CD4-positive, alpha-beta T cell (primary cell): ENCODE measurements at regions not wholly inside any gene's neighbourhood (a gene's known extent, or its start where the extent isn't known, plus 50 kb on each side); places are given as distances from the start of the nearest gene placed in this dataset.

Experiments
- ATAC-seq: fragments of 200-7000 bp; cut with Tn5 transposase; one replicate; pipeline ENCODE4 v1.10.0; 2022; ENCODE audit warnings: mild to moderate bottlenecking; ENCODE audit not compliant: poor library complexity
- CTCF ChIA-PET: fragments of 350-600 bp; sonication (Branson Sonifier 250); formaldehyde crosslinking; loops from one replicate; lab custom pipeline; 2021; ENCODE audit warnings: antibody characterized with exemption, inconsistent platforms; lab: Charles Lee
- POLR2A ChIA-PET: fragments of 350-600 bp; sonication (Branson Sonifier 250); formaldehyde crosslinking; loops from one replicate; lab custom pipeline; 2021; ENCODE audit warnings: antibody characterized with exemption, inconsistent platforms; lab: Charles Lee
- DNase-seq, 14 experiments: peaks; one replicate each; pipeline ENCODE4 v3.0.0-alpha.2; 2013 to 2020; ENCODE audit warnings: mixed read lengths in 2 of 14
- H3K27ac ChIP-seq, 2 donors: one replicate each; pipeline versions ENCODE4 v1.5.1 to v1.7.0; 2013; ENCODE audit warnings: low read length in 2 of 2, low read depth in 1 of 2, mild to moderate bottlenecking in 1 of 2
- H3K27me3 ChIP-seq, 2 experiments: 1 replicate in 1 of 2; 2 replicates in 1 of 2; pipeline versions ENCODE4 v1.6.1 to v1.7.0; 2013; ENCODE audit warnings: low read length in 2 of 2, control low read depth in 1 of 2, mild to moderate bottlenecking in 1 of 2, moderate library complexity in 1 of 2; ENCODE audit not compliant: insufficient read depth in 2 of 2, control insufficient read depth in 1 of 2
- H3K36me3 ChIP-seq: one replicate; pipeline ENCODE4 v1.6.1; 2013; ENCODE audit warnings: low read length, control low read depth; ENCODE audit not compliant: insufficient read depth
- H3K4me1 ChIP-seq: one replicate; pipeline ENCODE4 v1.6.1; 2013; ENCODE audit warnings: low read length, control low read depth; ENCODE audit not compliant: insufficient read depth
- H3K4me3 ChIP-seq: one replicate; pipeline ENCODE4 v1.5.1; 2013; ENCODE audit warnings: mild to moderate bottlenecking, low read length, moderate library complexity
- H3K9me3 ChIP-seq, 2 experiments: 1 replicate in 1 of 2; 2 replicates in 1 of 2; pipeline versions ENCODE4 v1.6.1 to v1.7.0; 2013; ENCODE audit warnings: low read length in 2 of 2, mild to moderate bottlenecking in 2 of 2, control low read depth in 1 of 2, moderate library complexity in 1 of 2; ENCODE audit not compliant: control insufficient read depth in 1 of 2, insufficient read depth in 1 of 2
- H3K27ac Mint-ChIP-seq: one replicate; pipeline ENCODE4 v1.8.0; 2020; ENCODE audit warnings: mixed read lengths
- H3K27me3 Mint-ChIP-seq: one replicate; pipeline ENCODE4 v1.8.0; 2021; ENCODE audit warnings: mixed read lengths
- H3K36me3 Mint-ChIP-seq: one replicate; pipeline ENCODE4 v1.8.0; 2021; ENCODE audit warnings: low read depth, mixed read lengths
- H3K4me1 Mint-ChIP-seq: one replicate; pipeline ENCODE4 v1.8.0; 2021; ENCODE audit warnings: low read depth, mixed read lengths
- H3K4me3 Mint-ChIP-seq: one replicate; pipeline ENCODE4 v1.8.0; 2020; ENCODE audit warnings: mild to moderate bottlenecking, mixed read lengths
- H3K9me3 Mint-ChIP-seq: one replicate; pipeline ENCODE4 v1.8.0; 2020; ENCODE audit warnings: mixed read lengths
- intact Hi-C, 2 experiments: fragments of 100-400 bp; cut with DNase I in 1 of 2; cut with micrococcal nuclease in 1 of 2; formaldehyde crosslinking; loops; one replicate each; pipeline versions ENCODE4 v1.15.1 to v1.9.0; 2023 to 2025; cut with DNase I, micrococcal nuclease
- TF ChIP-seq, protein P1 (sequence below): fragments of 200-600 bp; IDR thresholded peaks from one replicate; pipeline ENCODE4 v1.8.0; 2022; ENCODE audit warnings: antibody characterized with exemption, mild to moderate bottlenecking

DNA sequence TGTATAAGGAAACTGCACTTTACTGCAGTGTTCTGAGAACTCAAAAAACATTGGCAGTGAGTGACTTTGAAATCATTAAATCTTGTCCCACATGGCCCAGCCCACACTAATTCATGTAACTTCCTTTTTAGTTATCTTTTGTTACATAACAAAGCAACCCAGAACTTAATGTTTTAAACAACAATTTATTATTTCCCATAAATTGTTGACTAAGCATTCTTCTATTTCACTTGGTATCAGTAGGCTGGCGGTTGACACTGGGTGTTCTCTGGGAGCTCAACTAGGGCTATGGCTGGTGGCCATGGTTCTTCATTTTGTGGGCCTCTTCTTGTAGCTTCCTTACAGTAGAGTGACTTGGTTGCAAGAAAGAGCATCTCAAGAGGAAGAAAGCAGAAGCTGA is 278.4 kb downstream of the RASEF start:
- no peaks in the 10 kb centered on the region for H3K27me3 ChIP-seq
- no peak overlapping the region for H3K27ac ChIP-seq
- Mint-ChIP-seq H3K27ac (no peak overlapping the region), H3K36me3 (no peaks in the 10 kb centered on the region), H3K4me3 (no peak overlapping the region), H3K4me1 (no peaks in the 10 kb centered on the region), H3K9me3 (no peaks in the 10 kb centered on the region), H3K27me3 (no peaks in the 10 kb centered on the region)
- DNase-seq, result no peak
- CTCF ChIA-PET, result no interaction called here
- no peaks in the 10 kb centered on the region for H3K9me3 ChIP-seq
- POLR2A ChIA-PET, result no interaction called here
- intact Hi-C loops, result no loop called here
- no peak overlapping the region for H3K4me3 ChIP-seq
- ATAC-seq, result no peak
- TF ChIP-seq, protein P1, sequence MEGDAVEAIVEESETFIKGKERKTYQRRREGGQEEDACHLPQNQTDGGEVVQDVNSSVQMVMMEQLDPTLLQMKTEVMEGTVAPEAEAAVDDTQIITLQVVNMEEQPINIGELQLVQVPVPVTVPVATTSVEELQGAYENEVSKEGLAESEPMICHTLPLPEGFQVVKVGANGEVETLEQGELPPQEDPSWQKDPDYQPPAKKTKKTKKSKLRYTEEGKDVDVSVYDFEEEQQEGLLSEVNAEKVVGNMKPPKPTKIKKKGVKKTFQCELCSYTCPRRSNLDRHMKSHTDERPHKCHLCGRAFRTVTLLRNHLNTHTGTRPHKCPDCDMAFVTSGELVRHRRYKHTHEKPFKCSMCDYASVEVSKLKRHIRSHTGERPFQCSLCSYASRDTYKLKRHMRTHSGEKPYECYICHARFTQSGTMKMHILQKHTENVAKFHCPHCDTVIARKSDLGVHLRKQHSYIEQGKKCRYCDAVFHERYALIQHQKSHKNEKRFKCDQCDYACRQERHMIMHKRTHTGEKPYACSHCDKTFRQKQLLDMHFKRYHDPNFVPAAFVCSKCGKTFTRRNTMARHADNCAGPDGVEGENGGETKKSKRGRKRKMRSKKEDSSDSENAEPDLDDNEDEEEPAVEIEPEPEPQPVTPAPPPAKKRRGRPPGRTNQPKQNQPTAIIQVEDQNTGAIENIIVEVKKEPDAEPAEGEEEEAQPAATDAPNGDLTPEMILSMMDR, result no peak
- no peaks in the 10 kb centered on the region for H3K4me1 ChIP-seq
- no peaks in the 10 kb centered on the region for H3K36me3 ChIP-seq

DNA sequence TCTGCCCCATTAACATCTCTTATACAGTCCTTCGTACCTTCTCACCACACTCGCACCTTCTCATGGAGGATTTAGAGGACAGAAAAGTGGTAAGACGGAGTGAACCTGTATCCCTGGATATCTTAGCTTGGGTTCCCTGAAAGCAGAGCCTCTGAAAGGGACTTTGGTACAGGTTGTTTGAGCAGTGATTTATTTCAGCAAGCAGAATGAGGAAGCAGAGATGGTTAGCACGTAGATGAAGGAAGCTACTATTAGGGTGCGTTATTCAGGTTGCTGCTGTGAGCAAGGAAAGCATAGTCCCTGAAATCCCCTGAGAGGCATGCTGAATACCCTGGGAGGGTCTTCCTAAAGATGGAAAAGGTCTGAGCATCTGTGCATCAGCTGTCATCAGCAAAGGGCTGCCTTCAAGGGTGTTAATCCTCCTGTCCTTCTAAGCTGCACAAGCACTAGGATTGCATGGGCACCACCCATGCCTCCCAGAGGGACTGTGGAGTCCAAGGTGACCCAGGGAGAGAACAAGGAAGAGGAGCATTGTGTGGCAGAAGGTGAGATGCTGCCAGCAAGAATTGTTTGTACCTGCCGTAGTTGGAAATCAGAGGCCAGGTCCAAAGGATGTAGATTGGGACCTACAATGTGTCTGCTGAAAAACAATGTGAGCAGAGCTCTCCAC is 273.7 kb downstream of the RASEF start:
- Histone ChIP-seq H3K27ac (no peak overlapping the region), H3K4me1 (no peaks in the 10 kb centered on the region), H3K36me3 (no peaks in the 10 kb centered on the region), H3K27me3 (no peaks in the 10 kb centered on the region), H3K9me3 (no peaks in the 10 kb centered on the region), H3K4me3 (no peak overlapping the region)
- H3K27me3 Mint-ChIP-seq, result no peaks in the 10 kb centered on the region
- no peaks in the 10 kb centered on the region for H3K36me3 Mint-ChIP-seq
- TF ChIP-seq, protein P1, result no peak
- no peaks in the 10 kb centered on the region for H3K9me3 Mint-ChIP-seq
- intact Hi-C loops, result no loop called here
- H3K27ac Mint-ChIP-seq, result no peak overlapping the region
- ChIA-PET POLR2A (no interaction called here), CTCF (no interaction called here)
- no peak for ATAC-seq
- no peak for DNase-seq
- no peak overlapping the region for H3K4me3 Mint-ChIP-seq
- H3K4me1 Mint-ChIP-seq, result no peaks in the 10 kb centered on the region

DNA sequence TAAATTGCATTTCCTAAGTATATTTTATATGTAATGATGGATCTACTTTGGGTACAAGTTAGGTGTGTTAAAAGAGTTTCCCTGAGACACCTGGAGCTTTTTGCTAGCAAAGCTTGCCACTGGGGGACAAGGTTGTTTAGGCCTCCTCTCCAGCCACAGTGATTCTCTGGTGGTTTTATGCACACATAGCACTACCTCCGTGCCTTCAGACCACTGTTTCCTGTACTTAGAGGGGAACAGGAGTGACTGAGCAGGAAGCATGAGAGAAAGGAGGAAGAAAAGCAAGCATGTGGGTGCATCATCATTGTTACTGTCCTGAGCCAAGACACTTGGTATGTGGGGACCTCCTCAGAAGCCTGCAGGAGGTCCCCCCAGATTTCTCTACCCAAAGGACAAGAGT is 272.1 kb downstream of the RASEF start:
- H3K4me3 Mint-ChIP-seq, result no peak overlapping the region
- no peak overlapping the region for H3K27ac Mint-ChIP-seq
- TF ChIP-seq, protein P1, result no peak
- DNase-seq (no peak), ATAC-seq (no peak)
- H3K27me3 Mint-ChIP-seq, result no peaks in the 10 kb centered on the region
- Histone ChIP-seq H3K27me3 (no peaks in the 10 kb centered on the region), H3K36me3 (no peaks in the 10 kb centered on the region), H3K4me1 (no peaks in the 10 kb centered on the region), H3K27ac (no peak overlapping the region), H3K9me3 (no peaks in the 10 kb centered on the region), H3K4me3 (no peak overlapping the region)
- no peaks in the 10 kb centered on the region for H3K36me3 Mint-ChIP-seq
- POLR2A ChIA-PET, result no interaction called here
- CTCF ChIA-PET, result no interaction called here
- no peaks in the 10 kb centered on the region for H3K4me1 Mint-ChIP-seq
- intact Hi-C loops, result no loop called here
- H3K9me3 Mint-ChIP-seq, result no peaks in the 10 kb centered on the region
